OCI-LY7 (cell line): ENCODE measurements at regions not wholly inside any gene's neighbourhood (a gene's known extent, or its start where the extent isn't known, plus 50 kb on each side); places are given as distances from the start of the nearest gene placed in this dataset.

ENCODE experiments used
- BruUV-seq: library from RNA; stranded (reverse); fragments of 400-500 nt; replicated peaks from 2 replicates; lab custom pipeline; 2021; lab: Mats Ljungman, UMichigan
- CTCF ChIA-PET: fragments of 300-600 bp; sonication (Branson Sonifier 250); formaldehyde crosslinking; loops from one replicate; lab custom pipeline; 2022; ENCODE audit warnings: antibody characterized with exemption; ENCODE audit not compliant: unreplicated experiment; lab: Charles Lee
- POLR2A ChIA-PET: fragments of 300-600 bp; sonication (Branson Sonifier 250); formaldehyde crosslinking; loops from one replicate; lab custom pipeline; 2022; ENCODE audit warnings: antibody characterized with exemption; lab: Charles Lee
- DNase-seq: peaks from one replicate; pipeline ENCODE4 v3.0.0-alpha.2; 2015; ENCODE audit warnings: low spot score
- H2AFZ ChIP-seq: fragments of 200-600 bp; sonication (generic), shearing (Covaris generic); 2 replicates; pipeline ENCODE4 v1.6.1; 2014; ENCODE audit warnings: mild to moderate bottlenecking, antibody characterized with exemption, low read length, moderate library complexity
- H3K27ac ChIP-seq: fragments of 200-600 bp; sonication (generic); 2 replicates; pipeline ENCODE4 v1.5.1; 2014; ENCODE audit warnings: mixed run types, low read depth, mild to moderate bottlenecking, moderate library complexity, low read length, inconsistent platforms; ENCODE audit not compliant: poor library complexity, severe bottlenecking
- H3K36me3 ChIP-seq: fragments of 200-600 bp; sonication (generic); 2 replicates; pipeline ENCODE4 v1.6.1; 2014; ENCODE audit warnings: mild to moderate bottlenecking, antibody characterized with exemption, low read length, moderate library complexity, mixed read lengths; ENCODE audit not compliant: insufficient read depth
- H3K4me1 ChIP-seq: fragments of 200-600 bp; sonication (generic); 2 replicates; pipeline ENCODE4 v1.5.1; 2014; ENCODE audit warnings: mild to moderate bottlenecking, low read length; ENCODE audit not compliant: insufficient read depth, poor library complexity, severe bottlenecking
- H3K4me2 ChIP-seq: fragments of 200-600 bp; sonication (generic); 2 replicates; pipeline ENCODE4 v1.6.1; 2014; ENCODE audit warnings: mild to moderate bottlenecking, low read length
- H3K4me3 ChIP-seq: fragments of 200-600 bp; sonication (generic); 2 replicates; pipeline ENCODE4 v1.5.1; 2014; ENCODE audit warnings: mild to moderate bottlenecking, low read depth, low read length; ENCODE audit not compliant: poor library complexity, severe bottlenecking
- H3K79me2 ChIP-seq: fragments of 200-600 bp; sonication (generic); 2 replicates; pipeline ENCODE4 v1.6.1; 2016; ENCODE audit warnings: low read depth, mild to moderate bottlenecking, low read length, moderate library complexity, mixed read lengths; ENCODE audit not compliant: insufficient read depth
- H3K9me2 ChIP-seq: fragments of 200-600 bp; sonication (generic); 2 replicates; pipeline ENCODE4 v1.6.1; 2016; ENCODE audit warnings: mild to moderate bottlenecking, low read length, mixed read lengths; ENCODE audit not compliant: insufficient read depth
- H3K9me3 ChIP-seq: fragments of 200-600 bp; sonication (generic); 2 replicates; pipeline ENCODE4 v1.6.1; 2014; ENCODE audit warnings: mild to moderate bottlenecking, mixed run types, low read length, mixed read lengths
- H4K20me1 ChIP-seq: fragments of 200-600 bp; sonication (generic); 2 replicates; pipeline ENCODE4 v1.6.1; 2014; ENCODE audit warnings: mild to moderate bottlenecking, antibody characterized with exemption, low read length, moderate library complexity, mixed read lengths; ENCODE audit not compliant: insufficient read depth
- EZH2phosphoT487 ChIP-seq: fragments of 200-600 bp; sonication (generic); IDR thresholded peaks from 2 replicates; pipeline ENCODE4 v1.6.1; 2018; ENCODE audit warnings: low read depth, borderline replicate concordance, mild to moderate bottlenecking, mixed run types, antibody characterized with exemption, low read length, moderate library complexity, mixed read lengths
- intact Hi-C: fragments of 100-400 bp; cut with micrococcal nuclease; formaldehyde crosslinking; loops from one replicate; pipeline ENCODE4 v1.10.0; 2022; ENCODE audit not compliant: unreplicated experiment
- TF ChIP-seq, protein P1 (sequence below): fragments of 200-600 bp; sonication (generic); conservative IDR thresholded peaks from 2 replicates; pipeline ENCODE4 v1.5.1; 2014; ENCODE audit warnings: mild to moderate bottlenecking, antibody characterized with exemption, low read length, moderate library complexity, mixed read lengths

- intact Hi-C loops = no loop called here
- DNase-seq = no peak
- Histone ChIP-seq H3K9me3 (no peaks in the 10 kb centered on the region), H3K36me3 (no peaks in the 10 kb centered on the region), H3K79me2 (no peaks in the 10 kb centered on the region), H4K20me1 (no peaks in the 10 kb centered on the region), H3K9me2 (no peaks in the 10 kb centered on the region), H3K4me1 (no peaks in the 10 kb centered on the region), H3K27ac (no peak overlapping the region), H3K4me3 (no peak overlapping the region), H3K4me2 (no peak overlapping the region), H2AFZ (no peak overlapping the region)
- no TSS peak for BruUV-seq
- ChIA-PET CTCF (no interaction called here), POLR2A (no interaction called here)
- no peak for TF ChIP-seq EZH2phosphoT487
- TF ChIP-seq, protein P1, sequence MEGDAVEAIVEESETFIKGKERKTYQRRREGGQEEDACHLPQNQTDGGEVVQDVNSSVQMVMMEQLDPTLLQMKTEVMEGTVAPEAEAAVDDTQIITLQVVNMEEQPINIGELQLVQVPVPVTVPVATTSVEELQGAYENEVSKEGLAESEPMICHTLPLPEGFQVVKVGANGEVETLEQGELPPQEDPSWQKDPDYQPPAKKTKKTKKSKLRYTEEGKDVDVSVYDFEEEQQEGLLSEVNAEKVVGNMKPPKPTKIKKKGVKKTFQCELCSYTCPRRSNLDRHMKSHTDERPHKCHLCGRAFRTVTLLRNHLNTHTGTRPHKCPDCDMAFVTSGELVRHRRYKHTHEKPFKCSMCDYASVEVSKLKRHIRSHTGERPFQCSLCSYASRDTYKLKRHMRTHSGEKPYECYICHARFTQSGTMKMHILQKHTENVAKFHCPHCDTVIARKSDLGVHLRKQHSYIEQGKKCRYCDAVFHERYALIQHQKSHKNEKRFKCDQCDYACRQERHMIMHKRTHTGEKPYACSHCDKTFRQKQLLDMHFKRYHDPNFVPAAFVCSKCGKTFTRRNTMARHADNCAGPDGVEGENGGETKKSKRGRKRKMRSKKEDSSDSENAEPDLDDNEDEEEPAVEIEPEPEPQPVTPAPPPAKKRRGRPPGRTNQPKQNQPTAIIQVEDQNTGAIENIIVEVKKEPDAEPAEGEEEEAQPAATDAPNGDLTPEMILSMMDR = no peak
Observed at GRCh38 chr2:57543211-57543610, 503.4 kb upstream of the VRK2 start.

DNA sequence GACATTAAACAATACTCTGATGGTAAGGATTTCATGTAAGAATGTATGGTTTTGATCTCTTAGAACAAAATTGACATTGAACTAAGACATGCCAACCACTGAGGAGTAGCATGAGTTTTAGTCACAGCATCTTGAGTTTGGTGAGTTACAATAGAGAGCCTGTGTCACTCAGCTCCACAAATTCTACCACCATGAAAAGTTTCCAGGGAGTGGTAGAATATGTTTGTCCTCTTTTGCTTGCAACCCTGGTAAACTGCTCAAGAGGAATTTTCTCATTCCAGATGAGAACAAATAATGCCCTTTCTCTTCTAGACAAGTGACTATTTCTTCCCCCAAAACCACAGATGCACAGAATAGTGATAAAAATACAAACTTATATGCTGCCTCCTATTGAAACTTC, 502.0 kb upstream of the VRK2 start:
- no peaks in the 10 kb centered on the region for H4K20me1 ChIP-seq
- H3K36me3 ChIP-seq = no peaks in the 10 kb centered on the region
- no peak overlapping the region for H2AFZ ChIP-seq
- H3K4me3 ChIP-seq = no peak overlapping the region
- BruUV-seq = no TSS peak
- no peak for TF ChIP-seq EZH2phosphoT487
- TF ChIP-seq, protein P1 = no peak
- CTCF ChIA-PET = no interaction called here
- no peak overlapping the region for H3K27ac ChIP-seq
- no peak overlapping the region for H3K4me2 ChIP-seq
- POLR2A ChIA-PET = no interaction called here
- intact Hi-C loops = no loop called here
- no peak for DNase-seq
- H3K9me3 ChIP-seq = no peaks in the 10 kb centered on the region
- H3K4me1 ChIP-seq = no peaks in the 10 kb centered on the region
- no peaks in the 10 kb centered on the region for H3K9me2 ChIP-seq
- no peaks in the 10 kb centered on the region for H3K79me2 ChIP-seq

DNA sequence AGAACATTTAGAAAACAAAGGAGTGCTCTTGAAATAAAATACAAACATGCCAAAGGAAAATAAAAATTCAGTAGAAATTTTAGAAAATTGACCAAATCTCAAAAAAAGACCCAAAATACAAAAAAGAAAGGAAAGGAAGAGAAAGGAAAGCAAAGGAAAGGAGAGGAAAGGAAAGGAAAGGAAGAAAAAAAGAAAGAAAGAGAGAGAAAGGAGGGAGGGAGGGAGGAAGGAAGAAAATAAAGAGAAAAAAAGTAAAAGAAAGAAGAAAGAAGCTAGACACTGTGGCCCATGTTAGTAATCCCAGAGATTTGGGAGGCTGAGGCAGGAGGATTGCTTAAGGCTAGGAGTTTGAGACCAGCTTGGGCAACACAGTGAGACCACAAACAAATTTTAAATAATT, 500.1 kb upstream of the VRK2 start:
- CTCF ChIA-PET = no interaction called here
- no peaks in the 10 kb centered on the region for H3K4me1 ChIP-seq
- no peaks in the 10 kb centered on the region for H3K9me2 ChIP-seq
- H3K9me3 ChIP-seq = no peaks in the 10 kb centered on the region
- no TSS peak for BruUV-seq
- H4K20me1 ChIP-seq = no peaks in the 10 kb centered on the region
- H3K36me3 ChIP-seq = no peaks in the 10 kb centered on the region
- intact Hi-C loops = no loop called here
- no peak overlapping the region for H3K4me2 ChIP-seq
- DNase-seq = no peak
- H2AFZ ChIP-seq = no peak overlapping the region
- POLR2A ChIA-PET = no interaction called here
- TF ChIP-seq, protein P1 = no peak
- no peak for TF ChIP-seq EZH2phosphoT487
- H3K4me3 ChIP-seq = no peak overlapping the region
- H3K79me2 ChIP-seq = no peaks in the 10 kb centered on the region
- no peak overlapping the region for H3K27ac ChIP-seq
